Astrocyte (in vitro differentiated cells and primary cell): ENCODE measurements at regions not wholly inside any gene's neighbourhood (a gene's known extent, or its start where the extent isn't known, plus 50 kb on each side); places are given as distances from the start of the nearest gene placed in this dataset.

Source experiments
- DNase-seq: peaks from one replicate; pipeline ENCODE4 v3.0.0-alpha.2; 2010; ENCODE audit warnings: low read depth
- FAIRE-seq: peaks from 2 replicates; lab custom pipeline; 2011; peaks lifted over from hg19 to GRCh38; lab: Jason Lieb, UNC
- H2AFZ ChIP-seq: 2 replicates; pipeline ENCODE4 v1.6.0; 2012; ENCODE audit warnings: low read depth, low read length, inconsistent platforms
- H3K27ac ChIP-seq: 2 replicates; pipeline ENCODE4 v1.5.1; 2011; ENCODE audit warnings: low read depth, low read length, inconsistent platforms
- H3K27me3 ChIP-seq: 2 replicates; pipeline ENCODE4 v1.6.0; 2011; ENCODE audit warnings: low read length, inconsistent platforms; ENCODE audit not compliant: insufficient read depth
- H3K36me3 ChIP-seq: 2 replicates; pipeline ENCODE4 v1.5.1; 2011; ENCODE audit warnings: low read length, inconsistent platforms; ENCODE audit not compliant: insufficient read depth
- H3K4me1 ChIP-seq: 2 replicates; pipeline ENCODE4 v1.5.1; 2011; ENCODE audit warnings: low read length, inconsistent platforms; ENCODE audit not compliant: insufficient read depth
- H3K4me2 ChIP-seq: 2 replicates; pipeline ENCODE4 v1.6.0; 2012; ENCODE audit warnings: low read length, inconsistent platforms
- H3K4me3 ChIP-seq: 2 replicates; pipeline ENCODE4 v1.5.1; 2011; ENCODE audit warnings: low read depth, mild to moderate bottlenecking, low read length, inconsistent platforms; ENCODE audit not compliant: insufficient read depth
- H3K79me2 ChIP-seq: 2 replicates; pipeline ENCODE4 v1.6.0; 2012; ENCODE audit warnings: mild to moderate bottlenecking, low read length, inconsistent platforms; ENCODE audit not compliant: insufficient read depth
- H3K9ac ChIP-seq: 2 replicates; pipeline ENCODE4 v1.6.0; 2012; ENCODE audit warnings: mild to moderate bottlenecking, low read length, inconsistent platforms
- H3K9me3 ChIP-seq: 2 replicates; pipeline ENCODE4 v1.5.1; 2012; ENCODE audit warnings: low read depth, mild to moderate bottlenecking, low read length, inconsistent platforms; ENCODE audit not compliant: insufficient read depth
- H4K20me1 ChIP-seq: 2 replicates; pipeline ENCODE4 v1.6.0; 2012; ENCODE audit warnings: low read length, inconsistent platforms; ENCODE audit not compliant: insufficient read depth
- H3K27ac Mint-ChIP-seq: one replicate; pipeline ENCODE4 v1.8.0; 2021; ENCODE audit warnings: mild to moderate bottlenecking, mixed read lengths; ENCODE audit not compliant: unreplicated experiment
- H3K27me3 Mint-ChIP-seq: one replicate; pipeline ENCODE4 v1.8.0; 2021; ENCODE audit warnings: low read depth, mixed read lengths; ENCODE audit not compliant: unreplicated experiment
- H3K36me3 Mint-ChIP-seq: one replicate; pipeline ENCODE4 v1.8.0; 2021; ENCODE audit warnings: low read depth, mixed read lengths; ENCODE audit not compliant: unreplicated experiment
- H3K4me1 Mint-ChIP-seq: one replicate; pipeline ENCODE4 v1.8.0; 2021; ENCODE audit warnings: low read depth, mixed read lengths; ENCODE audit not compliant: unreplicated experiment
- H3K4me3 Mint-ChIP-seq: one replicate; pipeline ENCODE4 v1.8.0; 2021; ENCODE audit warnings: mild to moderate bottlenecking, moderate library complexity, mixed read lengths; ENCODE audit not compliant: unreplicated experiment
- H3K9me3 Mint-ChIP-seq: one replicate; pipeline ENCODE4 v1.8.0; 2021; ENCODE audit warnings: mild to moderate bottlenecking, mixed read lengths; ENCODE audit not compliant: unreplicated experiment
- EZH2 ChIP-seq: IDR thresholded peaks from 2 replicates; pipeline ENCODE4 v1.6.1; 2012; ENCODE audit warnings: mild to moderate bottlenecking, low read length, inconsistent platforms; ENCODE audit not compliant: insufficient read depth
- TF ChIP-seq, protein P1 (sequence below): IDR thresholded peaks from 2 replicates; pipeline ENCODE4 v1.5.1; 2011; ENCODE audit warnings: low read depth, mild to moderate bottlenecking, inconsistent platforms, low read length, moderate library complexity; ENCODE audit not compliant: insufficient read depth

DNA sequence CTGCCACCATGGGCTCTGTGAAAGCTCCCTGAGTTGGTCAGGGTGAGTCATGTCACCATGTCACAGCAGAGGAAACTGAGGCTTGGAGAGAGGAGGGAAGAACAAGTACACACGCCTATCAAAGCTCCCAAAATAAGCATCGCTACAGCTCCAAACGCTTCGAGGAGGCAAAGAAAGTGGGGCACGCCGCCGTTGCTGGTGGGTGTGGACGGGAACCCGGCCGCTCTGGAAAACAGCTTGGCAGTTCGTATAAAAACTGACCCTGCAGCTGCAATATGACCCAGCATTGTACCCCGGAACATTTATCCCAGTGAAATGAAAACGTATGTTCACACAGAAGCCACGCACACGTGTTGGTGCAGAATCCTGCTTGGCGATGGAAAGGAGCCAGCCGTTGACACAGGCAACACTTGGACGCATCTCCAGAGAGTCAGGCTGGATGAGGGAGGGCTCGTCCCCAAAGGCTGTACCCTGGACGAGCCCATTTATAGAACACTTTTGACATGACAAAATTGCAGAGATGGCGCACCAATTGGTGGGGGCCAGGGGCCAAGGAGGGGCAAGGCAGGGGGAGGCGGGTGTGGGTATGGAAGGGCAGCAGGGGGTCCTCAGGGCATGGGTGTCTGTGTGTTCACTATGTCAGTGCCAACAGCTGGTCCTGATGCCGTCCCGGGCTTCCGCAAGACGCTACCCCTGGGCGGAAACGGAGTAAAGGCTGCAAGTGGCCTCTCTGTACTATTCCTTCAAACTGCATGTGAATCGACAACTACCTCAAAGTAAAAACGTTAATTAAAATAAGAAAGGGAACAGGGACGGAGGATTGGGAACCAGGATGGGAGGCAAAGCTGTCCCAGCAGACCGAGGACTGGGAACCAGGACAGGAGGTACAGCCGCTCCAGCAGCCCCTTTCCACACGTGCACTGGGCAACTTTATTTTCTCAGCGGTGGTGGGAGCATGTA, 173.0 kb downstream of the OLFM1 start:
- DNase-seq (no peak), FAIRE-seq (no peak)
- Histone ChIP-seq H3K79me2 (no peaks in the 10 kb centered on the region), H3K9me3 (no peaks in the 10 kb centered on the region), H4K20me1 (no peaks in the 10 kb centered on the region), H2AFZ (no peak overlapping the region), H3K4me2 (no peak overlapping the region), H3K27me3 (no peaks in the 10 kb centered on the region), H3K27ac (no peak overlapping the region), H3K9ac (no peak overlapping the region), H3K4me1 (no peaks in the 10 kb centered on the region), H3K4me3 (no peak overlapping the region), H3K36me3 (no peaks in the 10 kb centered on the region)
- Mint-ChIP-seq H3K9me3 (no peaks in the 10 kb centered on the region), H3K27me3 (peaks cover 30% of the 10 kb centered on the region), H3K36me3 (no peaks in the 10 kb centered on the region), H3K4me1 (no peaks in the 10 kb centered on the region), H3K27ac (no peak overlapping the region), H3K4me3 (no peak overlapping the region)
- TF ChIP-seq, protein P1, sequence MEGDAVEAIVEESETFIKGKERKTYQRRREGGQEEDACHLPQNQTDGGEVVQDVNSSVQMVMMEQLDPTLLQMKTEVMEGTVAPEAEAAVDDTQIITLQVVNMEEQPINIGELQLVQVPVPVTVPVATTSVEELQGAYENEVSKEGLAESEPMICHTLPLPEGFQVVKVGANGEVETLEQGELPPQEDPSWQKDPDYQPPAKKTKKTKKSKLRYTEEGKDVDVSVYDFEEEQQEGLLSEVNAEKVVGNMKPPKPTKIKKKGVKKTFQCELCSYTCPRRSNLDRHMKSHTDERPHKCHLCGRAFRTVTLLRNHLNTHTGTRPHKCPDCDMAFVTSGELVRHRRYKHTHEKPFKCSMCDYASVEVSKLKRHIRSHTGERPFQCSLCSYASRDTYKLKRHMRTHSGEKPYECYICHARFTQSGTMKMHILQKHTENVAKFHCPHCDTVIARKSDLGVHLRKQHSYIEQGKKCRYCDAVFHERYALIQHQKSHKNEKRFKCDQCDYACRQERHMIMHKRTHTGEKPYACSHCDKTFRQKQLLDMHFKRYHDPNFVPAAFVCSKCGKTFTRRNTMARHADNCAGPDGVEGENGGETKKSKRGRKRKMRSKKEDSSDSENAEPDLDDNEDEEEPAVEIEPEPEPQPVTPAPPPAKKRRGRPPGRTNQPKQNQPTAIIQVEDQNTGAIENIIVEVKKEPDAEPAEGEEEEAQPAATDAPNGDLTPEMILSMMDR, result no peak
- TF ChIP-seq EZH2, result no peak

- no peaks in the 10 kb centered on the region for H3K79me2 ChIP-seq
- H3K4me1 Mint-ChIP-seq, result no peaks in the 10 kb centered on the region
- H3K4me3 Mint-ChIP-seq, result no peak overlapping the region
- H2AFZ ChIP-seq, result no peak overlapping the region
- no peaks in the 10 kb centered on the region for H3K9me3 ChIP-seq
- no peak for TF ChIP-seq EZH2
- TF ChIP-seq, protein P1, result no peak
- no peaks in the 10 kb centered on the region for H3K27me3 ChIP-seq
- DNase-seq (no peak), FAIRE-seq (no peak)
- H3K27ac Mint-ChIP-seq, result no peak overlapping the region
- H3K36me3 Mint-ChIP-seq, result no peaks in the 10 kb centered on the region
- H3K9me3 Mint-ChIP-seq, result no peaks in the 10 kb centered on the region
- H3K27me3 Mint-ChIP-seq, result peaks cover 42% of the 10 kb centered on the region
- H3K27ac ChIP-seq, result no peak overlapping the region
- H3K9ac ChIP-seq, result no peak overlapping the region
- no peak overlapping the region for H3K4me3 ChIP-seq
- H4K20me1 ChIP-seq, result no peaks in the 10 kb centered on the region
- no peaks in the 10 kb centered on the region for H3K4me1 ChIP-seq
- no peak overlapping the region for H3K4me2 ChIP-seq
- no peaks in the 10 kb centered on the region for H3K36me3 ChIP-seq
Measured at GRCh38 chr9:135262248-135262647, 174.8 kb downstream of the OLFM1 start.

DNA sequence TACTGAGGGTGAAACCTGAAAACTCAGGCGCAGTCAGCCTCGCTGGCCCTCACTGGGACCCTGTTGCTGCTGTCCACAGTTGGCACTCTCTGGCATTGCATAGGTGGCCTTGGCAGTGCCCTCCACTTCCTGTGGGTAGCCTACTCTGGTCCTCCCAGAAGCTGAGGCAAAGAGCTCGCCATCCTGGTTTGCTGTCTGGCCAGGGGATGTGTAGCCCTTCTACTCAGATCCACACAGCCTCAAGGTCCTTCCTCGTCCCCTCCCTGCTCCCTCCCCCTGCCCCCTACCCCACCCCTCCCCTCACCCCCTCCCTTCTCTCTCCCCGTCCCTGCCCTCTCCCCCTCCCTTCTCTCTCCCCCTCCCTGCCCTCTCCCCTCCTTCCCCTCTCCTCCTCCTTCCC, 176.0 kb downstream of the OLFM1 start:
- Histone ChIP-seq H3K9me3 (no peaks in the 10 kb centered on the region), H2AFZ (no peak overlapping the region), H3K4me1 (no peaks in the 10 kb centered on the region), H3K27me3 (no peaks in the 10 kb centered on the region), H3K9ac (no peak overlapping the region), H3K4me3 (no peak overlapping the region), H3K4me2 (no peak overlapping the region), H3K79me2 (no peaks in the 10 kb centered on the region), H3K27ac (no peak overlapping the region), H3K36me3 (no peaks in the 10 kb centered on the region), H4K20me1 (no peaks in the 10 kb centered on the region)
- H3K36me3 Mint-ChIP-seq, result no peaks in the 10 kb centered on the region
- peaks cover 47% of the 10 kb centered on the region for H3K27me3 Mint-ChIP-seq
- FAIRE-seq (no peak), DNase-seq (no peak)
- H3K4me3 Mint-ChIP-seq, result no peak overlapping the region
- H3K27ac Mint-ChIP-seq, result no peak overlapping the region
- no peaks in the 10 kb centered on the region for H3K9me3 Mint-ChIP-seq
- H3K4me1 Mint-ChIP-seq, result no peaks in the 10 kb centered on the region
- TF ChIP-seq EZH2, result no peak
- TF ChIP-seq, protein P1, result no peak
